Right atrium auricular region (tissue), 2 donors: ENCODE measurements at regions not wholly inside any gene's neighbourhood (a gene's known extent, or its start where the extent isn't known, plus 50 kb on each side); places are given as distances from the start of the nearest gene placed in this dataset.

ENCODE experiments used
- DNase-seq: peaks from one replicate; pipeline ENCODE4 v3.0.0-alpha.2; 2019; ENCODE audit warnings: low spot score
- H3K27ac ChIP-seq, 2 donors: fragments of 200-600 bp; sonication (generic); 1 replicate in 1 of 2; 2 replicates in 1 of 2; pipeline ENCODE4 v1.5.1; 2016 to 2019
- H3K27me3 ChIP-seq, 2 donors: fragments of 200-600 bp; sonication (generic); one replicate each; pipeline versions ENCODE4 v1.5.1 to v1.6.0; 2017 to 2019
- H3K36me3 ChIP-seq: fragments of 200-600 bp; sonication (generic); one replicate; pipeline ENCODE4 v1.5.1; 2016
- H3K4me1 ChIP-seq, 2 donors: fragments of 200-600 bp; sonication (generic); one replicate each; pipeline versions ENCODE4 v1.5.1 to v1.6.0; 2017 to 2019
- H3K4me3 ChIP-seq, 2 donors: fragments of 200-600 bp; sonication (generic); 1 replicate in 1 of 2; 2 replicates in 1 of 2; pipeline ENCODE4 v1.5.1; 2017 to 2019; ENCODE audit warnings: mild to moderate bottlenecking in 1 of 2, moderate library complexity in 1 of 2
- H3K9me3 ChIP-seq, 2 donors: fragments of 200-600 bp; sonication (generic); one replicate each; pipeline ENCODE4 v1.5.1; 2019
- CTCF ChIP-seq, 2 donors: fragments of 200-600 bp; sonication (generic); IDR thresholded peaks; one replicate each; pipeline ENCODE4 v1.5.1; 2019; ENCODE audit warnings: antibody characterized with exemption in 2 of 2

- H3K9me3 ChIP-seq: peaks cover 0 to 3% of the 10 kb centered on the region in 2 donors
- no peaks in the 10 kb centered on the region for H3K27me3 ChIP-seq
Observed at GRCh38 chr5:159736844-159737243, 179.4 kb upstream of the ADRA1B start.

GRCh38 chr5:159737263-159737662 is 179.0 kb upstream of the ADRA1B start:
- Histone ChIP-seq H3K36me3 (no peaks in the 10 kb centered on the region), H3K9me3 (peaks cover 0 to 3% of the 10 kb centered on the region in 2 donors), H3K4me1 (no peaks in the 10 kb centered on the region), H3K27ac (no peak overlapping the region), H3K27me3 (no peaks in the 10 kb centered on the region), H3K4me3 (no peak overlapping the region)
- DNase-seq: peak; percentile 61
- TF ChIP-seq CTCF (IDR thresholded peaks at IDR 0.05): no peak

More at GRCh38 chr5:159736844-159737243, 179.4 kb upstream of the ADRA1B start:
- no peak overlapping the region for H3K27ac ChIP-seq
- H3K4me3 ChIP-seq: no peak overlapping the region
- DNase-seq: no peak
- no peaks in the 10 kb centered on the region for H3K4me1 ChIP-seq
- TF ChIP-seq CTCF (IDR thresholded peaks at IDR 0.05): no peak
- H3K36me3 ChIP-seq: no peaks in the 10 kb centered on the region

- peaks cover 0 to 14% of the 10 kb centered on the region in 2 donors for H3K9me3 ChIP-seq
- H3K36me3 ChIP-seq: no peaks in the 10 kb centered on the region
- no peak overlapping the region for H3K27ac ChIP-seq
- no peak overlapping the region for H3K4me3 ChIP-seq
- DNase-seq: no peak
- no peak for TF ChIP-seq CTCF (IDR thresholded peaks at IDR 0.05)
- no peaks in the 10 kb centered on the region for H3K27me3 ChIP-seq
- no peaks in the 10 kb centered on the region for H3K4me1 ChIP-seq
Observed at GRCh38 chr5:159741829-159742322, 174.4 kb upstream of the ADRA1B start.

GRCh38 chr5:159743234-159743633 is 173.0 kb upstream of the ADRA1B start:
- no peak for DNase-seq
- TF ChIP-seq CTCF (IDR thresholded peaks at IDR 0.05): no peak
- H3K4me1 ChIP-seq: no peaks in the 10 kb centered on the region
- no peak overlapping the region for H3K27ac ChIP-seq
- H3K36me3 ChIP-seq: no peaks in the 10 kb centered on the region
- H3K4me3 ChIP-seq: no peak overlapping the region
- no peaks in the 10 kb centered on the region for H3K27me3 ChIP-seq
- H3K9me3 ChIP-seq: peaks cover 0 to 14% of the 10 kb centered on the region in 2 donors

GRCh38 chr5:159746707-159747106 is 169.6 kb upstream of the ADRA1B start:
- Histone ChIP-seq H3K9me3 (peaks cover 0 to 17% of the 10 kb centered on the region in 2 donors), H3K4me3 (no peak overlapping the region), H3K4me1 (no peaks in the 10 kb centered on the region), H3K36me3 (no peaks in the 10 kb centered on the region), H3K27ac (no peak overlapping the region), H3K27me3 (no peaks in the 10 kb centered on the region)
- no peak for DNase-seq
- no peak for TF ChIP-seq CTCF (IDR thresholded peaks at IDR 0.05)

GRCh38 chr5:159749146-159749545 is 167.1 kb upstream of the ADRA1B start:
- Histone ChIP-seq H3K9me3 (peaks cover 0 to 8% of the 10 kb centered on the region in 2 donors), H3K4me1 (no peaks in the 10 kb centered on the region), H3K27me3 (no peaks in the 10 kb centered on the region), H3K36me3 (no peaks in the 10 kb centered on the region), H3K4me3 (no peak overlapping the region), H3K27ac (no peak overlapping the region)
- DNase-seq: no peak
- no peak for TF ChIP-seq CTCF (IDR thresholded peaks at IDR 0.05)
